ENCODE measurements at regions not wholly inside any gene's neighbourhood (a gene's known extent, or its start where the extent isn't known, plus 50 kb on each side); places are given as distances from the start of the nearest gene placed in this dataset.
A peak's percentile ranks its signal among the peaks of the same experiment; 100 is the strongest.

- no peak for TF ChIP-seq ZNF318 (IDR thresholded peaks at IDR 0.05; ENCODE audit: borderline replicate concordance in 1 of 2, low read depth in 1 of 2)
- no peak for TF ChIP-seq BRCA1 (IDR thresholded peaks at IDR 0.05)
- TF ChIP-seq BRCA1 (CRISPR knock-in tag; IDR thresholded peaks at IDR 0.05), result no peak
- no peak for TF ChIP-seq MTF1 (CRISPR knock-in tag; IDR thresholded peaks at IDR 0.05; ENCODE audit: borderline replicate concordance)
- no peak for TF ChIP-seq U2AF2 (optimal IDR thresholded peaks at IDR 0.05; ENCODE audit: low read depth, low read length)
- TF ChIP-seq FOXP1 (CRISPR knock-in tag; IDR thresholded peaks at IDR 0.05), result no peak
- no peak for TF ChIP-seq ZKSCAN8 (CRISPR knock-in tag; IDR thresholded peaks at IDR 0.05)
- no peak for TF ChIP-seq RBM14 (IDR thresholded peaks at IDR 0.05; ENCODE audit: borderline replicate concordance, insufficient read depth, low read depth, low read length)
- TF ChIP-seq ASH1L (IDR thresholded peaks at IDR 0.05; ENCODE audit: borderline replicate concordance, low read depth, partially characterized antibody), result no peak
- TF ChIP-seq ZNF586 (CRISPR knock-in tag; conservative IDR thresholded peaks at IDR 0.05), result 0 out of 2 replicates have a peak, but pooled peaks have one; percentile 43
- no peak for TF ChIP-seq E2F5 (CRISPR knock-in tag; IDR thresholded peaks at IDR 0.05)
- TF ChIP-seq MYNN (IDR thresholded peaks at IDR 0.05), result no peak
- no peak for TF ChIP-seq MYNN (CRISPR knock-in tag; IDR thresholded peaks at IDR 0.05)
- no peak for TF ChIP-seq IFI16 (CRISPR knock-in tag; IDR thresholded peaks at IDR 0.05)
These were observed 101.1 kb upstream of the JUN start (continued) for GRCh38 chr1:58884706-58885661.
